HG03159 (cell line): ENCODE measurements at regions not wholly inside any gene's neighbourhood (a gene's known extent, or its start where the extent isn't known, plus 50 kb on each side); places are given as distances from the start of the nearest gene placed in this dataset.
"Not testable (repeated sequence)": the region's sequence is repeated elsewhere in the genome, so short reads cannot be mapped to it uniquely, and the experiment has no call there.

ENCODE experiments used
- ATAC-seq: cut with Tn5 transposase; IDR thresholded peaks from one replicate; pipeline ENCODE4 v1.9.1; 2021; ENCODE audit warnings: mild to moderate bottlenecking, moderate library complexity; ENCODE audit not compliant: unreplicated experiment

DNA sequence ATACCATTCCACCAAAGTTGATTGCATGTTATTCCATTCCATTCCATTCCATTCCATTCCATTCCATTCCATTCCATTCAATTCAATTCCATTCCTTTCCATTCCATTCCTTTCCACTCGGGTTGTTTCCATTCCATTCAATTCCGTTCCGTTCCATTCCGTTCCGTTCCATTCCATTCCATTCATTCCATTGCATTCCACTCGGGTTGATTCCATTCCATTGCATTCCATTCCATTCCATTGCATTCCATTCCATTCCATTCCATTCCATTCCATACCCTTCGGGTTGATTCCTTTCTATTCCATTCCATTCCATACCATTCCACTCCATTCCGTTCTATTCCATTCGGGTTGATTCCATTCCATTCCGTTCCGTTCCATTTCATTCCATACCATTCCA is 166.9 kb downstream of the CWH43 start:
- ATAC-seq = peak; percentile 27

DNA sequence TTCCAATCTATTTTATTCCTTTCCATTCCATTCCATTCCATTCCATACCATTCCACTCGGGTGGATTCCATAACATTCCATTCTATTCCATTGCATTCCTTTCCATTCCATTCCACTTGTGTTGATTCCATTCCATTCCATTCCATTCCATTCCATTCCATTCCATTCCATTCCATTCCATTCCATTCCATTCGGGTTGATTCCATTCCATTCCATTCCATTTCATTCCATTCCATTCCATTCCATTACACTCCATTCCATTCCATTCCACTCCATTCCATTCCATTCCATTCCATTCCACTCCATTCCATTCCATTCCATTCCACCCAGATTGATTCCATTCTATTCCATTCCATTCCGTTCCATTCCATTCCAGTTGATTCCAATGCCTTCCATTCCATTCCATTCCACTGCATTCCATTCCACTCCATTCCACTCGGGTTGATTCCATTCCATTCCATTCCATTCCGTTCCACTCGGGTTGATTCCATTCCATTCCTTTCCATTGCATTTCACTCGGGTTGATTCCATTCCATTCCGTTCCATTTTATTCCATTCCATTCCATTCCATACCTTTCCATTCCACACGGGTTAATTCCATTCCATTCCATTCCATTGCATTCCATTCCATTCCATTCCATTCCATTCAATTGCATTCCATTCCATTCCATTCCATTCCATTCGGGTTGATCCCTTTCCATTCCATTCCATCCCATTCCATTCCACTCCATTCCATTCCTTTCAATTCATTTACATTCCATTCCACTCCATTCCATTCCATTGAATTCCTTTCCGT is 168.4 kb downstream of the CWH43 start:
- ATAC-seq = peak; percentile 70

DNA sequence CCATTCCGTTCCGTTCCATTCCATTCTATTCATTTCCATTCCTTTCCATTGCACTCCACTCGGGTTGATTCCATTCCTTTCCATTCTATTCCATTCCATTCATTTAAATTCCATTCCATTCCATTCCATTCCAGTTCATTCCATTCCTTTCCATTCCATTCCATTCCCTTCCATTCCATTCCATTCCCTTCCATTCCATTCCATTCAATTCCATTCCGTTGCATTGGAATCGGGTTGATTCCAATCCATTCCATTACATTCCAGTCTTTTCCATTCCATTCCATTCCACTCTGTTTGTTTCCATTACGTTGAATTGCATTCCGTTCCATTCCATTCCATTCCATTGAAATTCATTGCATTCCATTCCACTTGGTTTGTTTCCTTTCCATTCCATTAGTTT is 169.2 kb downstream of the CWH43 start:
- not testable (repeated sequence) for ATAC-seq

DNA sequence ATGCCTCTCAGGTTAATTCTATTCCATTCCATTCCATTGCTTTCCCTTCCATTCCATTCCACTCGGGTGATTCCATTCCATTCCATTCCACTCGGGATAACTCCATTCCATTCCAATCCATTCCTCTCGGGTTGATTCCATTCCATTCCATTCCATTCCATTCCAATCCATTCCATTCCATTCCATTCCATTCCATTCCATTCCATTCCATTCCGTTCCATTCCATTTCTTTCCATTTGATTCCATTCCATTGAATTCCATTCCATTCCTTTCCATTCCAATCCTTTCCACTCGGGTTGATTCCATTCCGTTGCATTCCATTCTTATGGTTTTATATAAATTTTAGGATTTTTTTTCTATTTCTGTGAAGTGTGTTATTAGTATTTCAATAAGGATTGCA is 170.2 kb downstream of the CWH43 start:
- not testable (repeated sequence) for ATAC-seq

DNA sequence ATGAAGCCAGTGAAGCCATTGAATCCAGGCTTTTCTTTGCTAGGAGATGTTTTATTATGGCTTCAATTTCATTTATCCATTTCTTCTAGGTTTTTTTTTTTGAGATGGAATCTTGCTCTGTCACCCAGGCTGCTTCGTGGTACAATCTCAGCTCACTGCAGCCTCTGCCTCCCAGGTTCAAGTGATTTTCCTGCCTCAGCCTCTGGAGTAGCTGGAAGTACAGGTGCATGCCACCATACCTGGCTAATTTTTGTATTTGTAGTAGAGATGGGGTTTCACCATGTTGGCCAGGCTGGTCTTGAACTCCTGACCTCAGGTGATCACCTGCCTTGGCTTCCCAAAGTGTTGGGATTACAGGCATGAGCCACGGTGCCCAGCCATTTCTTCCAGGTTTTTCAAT is 171.6 kb downstream of the CWH43 start:
- not testable (repeated sequence) for ATAC-seq

DNA sequence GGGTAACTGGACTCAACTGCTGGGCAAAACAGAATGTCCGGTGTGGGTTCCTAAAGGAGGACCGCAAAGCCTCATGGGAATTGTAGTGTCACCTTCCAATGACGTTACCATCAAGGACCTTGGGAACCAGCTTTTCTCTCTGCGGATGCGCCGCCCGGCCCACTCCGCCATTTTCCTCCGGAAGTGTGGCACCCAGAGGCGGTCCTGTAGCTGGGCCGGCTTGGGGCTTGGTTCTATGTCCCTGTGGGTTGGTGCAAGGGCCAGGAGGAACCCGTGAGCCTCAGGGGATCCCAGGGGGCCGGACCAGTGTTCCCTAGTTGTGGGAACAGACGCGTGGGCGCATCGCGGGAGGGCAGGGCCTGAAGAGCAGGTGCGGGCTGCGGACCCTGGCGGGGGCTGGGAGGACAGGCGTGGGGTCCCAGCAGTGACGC is 175.1 kb downstream of the CWH43 start:
- ATAC-seq = not testable (repeated sequence)

DNA sequence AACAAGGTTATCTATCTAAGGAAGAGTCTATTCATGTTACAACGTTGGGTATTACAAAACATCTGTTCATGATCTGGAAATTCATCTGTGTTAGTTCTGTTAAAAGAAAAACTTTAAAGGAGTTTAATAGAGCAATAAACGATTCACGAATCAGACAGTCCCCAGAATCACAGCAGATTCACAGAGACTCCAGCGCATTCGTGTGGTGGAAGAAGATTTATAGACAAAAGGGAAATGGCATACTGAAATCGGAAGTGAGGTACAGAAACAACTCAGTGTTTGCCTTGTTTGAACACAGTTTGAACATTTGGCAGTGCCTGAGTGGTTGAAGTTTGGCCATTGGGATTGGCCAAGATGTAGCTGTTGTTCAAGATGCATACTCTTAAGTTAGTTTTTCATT is 178.8 kb downstream of the CWH43 start:
- ATAC-seq = not testable (repeated sequence)

DNA sequence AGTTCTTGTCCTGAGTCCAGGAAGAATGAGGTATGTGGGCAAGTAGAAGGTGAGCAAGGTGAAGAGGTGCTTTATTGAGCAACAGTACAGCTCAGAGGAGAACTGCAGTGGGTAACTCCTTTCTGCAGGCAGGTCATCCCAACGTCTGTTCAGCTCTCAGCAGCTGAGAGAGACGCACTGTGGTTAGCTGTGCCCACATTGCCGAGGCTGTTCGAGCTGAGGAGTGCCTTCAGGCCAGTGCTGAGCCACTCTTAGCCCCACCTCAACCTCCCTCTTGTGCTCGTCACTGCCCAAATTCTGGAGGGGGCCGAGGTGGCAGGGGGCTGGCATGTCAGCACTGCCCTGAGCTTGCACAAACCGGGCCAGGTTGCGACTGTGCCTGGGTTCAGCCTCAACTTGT is 191.8 kb downstream of the CWH43 start:
- ATAC-seq = not testable (repeated sequence)

DNA sequence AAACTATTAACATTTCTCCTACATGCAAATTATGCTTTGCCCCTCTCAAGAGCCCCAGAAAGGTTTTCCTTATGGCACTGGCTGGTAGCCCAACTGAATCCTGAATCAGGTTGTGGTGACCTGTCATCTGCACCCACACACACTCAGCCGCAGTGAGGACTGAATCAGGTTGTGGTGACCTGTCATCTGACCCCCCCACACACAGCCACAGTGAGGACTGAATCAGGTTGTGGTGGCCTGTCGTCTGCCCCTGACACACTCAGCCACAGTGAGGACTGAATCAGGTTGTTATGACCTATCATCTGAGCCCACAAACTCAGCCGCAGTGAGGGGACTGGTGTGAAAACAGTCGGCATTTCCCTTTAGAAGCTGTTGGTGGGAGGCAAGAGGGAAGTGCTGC is 195.0 kb downstream of the CWH43 start:
- not testable (repeated sequence) for ATAC-seq

DNA sequence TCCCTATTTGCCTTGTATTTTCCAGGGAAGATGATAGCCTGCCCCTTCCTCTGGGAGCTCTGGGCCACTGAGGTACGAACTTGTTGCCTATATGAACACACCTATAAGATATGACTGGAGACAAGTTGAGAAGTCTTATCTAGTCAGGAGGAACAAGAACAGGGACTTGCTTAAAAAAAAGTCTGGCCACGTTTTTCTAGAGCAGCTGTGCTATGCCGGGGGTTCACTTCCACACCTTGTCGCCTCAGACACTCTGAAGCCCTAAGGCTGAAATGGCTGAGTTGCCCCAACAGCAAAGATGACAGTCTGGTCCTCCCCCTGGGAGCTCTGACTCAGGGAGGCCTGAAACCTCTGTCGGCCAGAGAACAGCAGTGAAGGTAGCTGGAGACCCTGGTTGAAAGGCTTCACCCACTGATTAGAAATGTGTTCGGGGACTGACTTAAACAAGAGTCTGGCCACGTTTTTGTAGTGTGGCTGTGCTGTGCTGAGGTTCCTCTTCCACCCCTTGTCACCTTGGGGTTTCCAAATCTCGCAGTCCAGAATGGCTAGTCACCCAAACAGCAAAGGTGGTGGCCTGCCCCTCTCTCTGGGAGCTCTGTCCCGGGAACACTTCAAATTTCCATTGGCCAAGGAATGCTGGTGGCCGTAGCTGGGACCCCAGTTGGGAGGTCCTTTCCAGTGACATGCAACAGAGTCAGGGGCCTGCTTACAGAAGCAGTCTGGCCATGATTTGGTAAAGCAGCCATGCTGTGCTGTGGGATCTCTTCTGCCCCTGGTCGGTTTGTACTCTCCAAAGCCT is 225.5 kb downstream of the CWH43 start:
- not testable (repeated sequence) for ATAC-seq

DNA sequence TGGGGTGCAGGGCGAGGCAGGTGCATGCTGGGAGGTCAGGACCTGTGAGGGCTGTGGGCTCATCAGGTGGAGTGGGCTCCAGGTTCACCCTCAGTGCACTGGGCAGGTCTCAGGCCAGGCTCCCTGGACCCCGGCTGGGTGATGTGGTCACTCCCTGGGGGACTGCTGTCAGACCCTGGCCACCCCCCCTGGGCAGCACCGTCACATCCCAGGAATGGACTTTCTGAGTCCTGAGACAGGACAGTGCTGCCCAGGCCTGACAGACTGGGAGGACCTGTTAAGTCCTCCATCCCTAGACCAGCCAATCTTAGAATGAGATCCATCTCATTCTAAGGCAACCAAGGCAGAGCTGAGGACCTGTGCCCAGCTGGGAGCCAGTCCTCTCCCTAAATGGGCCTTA is 227.2 kb downstream of the CWH43 start:
- not testable (repeated sequence) for ATAC-seq

DNA sequence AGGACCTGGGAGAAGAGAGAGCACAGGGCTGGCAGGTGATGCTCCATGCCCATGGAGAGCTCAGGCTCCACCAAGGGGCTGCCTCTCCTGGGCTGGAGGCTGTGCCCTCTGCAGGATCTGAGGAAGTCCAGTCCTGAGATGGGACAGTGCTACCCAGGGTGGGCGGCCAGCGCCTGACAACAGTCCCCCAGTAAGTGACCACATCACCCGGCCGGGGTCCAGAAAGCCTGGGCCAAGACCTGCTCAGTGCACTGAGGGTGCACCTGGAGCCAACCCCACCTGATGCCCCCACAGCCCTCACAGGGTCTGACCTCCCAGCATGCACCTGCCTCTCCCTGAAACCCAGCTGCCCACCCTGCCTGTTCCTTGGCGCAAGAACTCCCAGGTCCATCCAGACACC is 227.7 kb downstream of the CWH43 start:
- ATAC-seq = not testable (repeated sequence)

DNA sequence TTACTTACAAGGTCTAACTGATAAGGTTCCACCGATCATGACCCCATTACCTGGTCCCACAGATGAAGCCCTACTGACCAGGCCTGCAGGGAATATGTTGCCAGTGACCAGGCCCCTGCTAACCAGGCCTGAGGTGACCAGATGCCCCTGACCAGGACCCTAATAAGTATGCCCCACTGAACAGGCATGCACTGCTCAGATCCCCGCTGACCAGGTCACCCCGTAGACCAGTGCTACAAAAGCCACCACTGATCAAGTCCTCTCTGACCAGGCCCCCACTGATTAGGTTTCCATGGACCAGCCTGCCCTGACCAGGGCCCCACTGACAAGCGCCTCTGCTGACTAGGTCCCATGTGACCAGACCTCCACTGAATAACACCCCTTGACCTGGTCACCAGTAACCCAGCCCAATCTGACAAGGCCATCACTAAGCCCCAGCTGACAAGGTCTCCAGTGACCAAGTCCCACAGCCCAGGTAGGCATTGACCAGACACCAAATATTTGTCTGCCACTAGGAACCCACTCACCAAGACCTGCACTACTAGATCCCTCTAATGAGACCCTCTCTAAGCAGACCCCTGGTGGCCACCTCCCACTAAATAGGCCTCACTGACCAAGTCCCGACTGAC is 228.5 kb downstream of the CWH43 start:
- ATAC-seq = not testable (repeated sequence)

DNA sequence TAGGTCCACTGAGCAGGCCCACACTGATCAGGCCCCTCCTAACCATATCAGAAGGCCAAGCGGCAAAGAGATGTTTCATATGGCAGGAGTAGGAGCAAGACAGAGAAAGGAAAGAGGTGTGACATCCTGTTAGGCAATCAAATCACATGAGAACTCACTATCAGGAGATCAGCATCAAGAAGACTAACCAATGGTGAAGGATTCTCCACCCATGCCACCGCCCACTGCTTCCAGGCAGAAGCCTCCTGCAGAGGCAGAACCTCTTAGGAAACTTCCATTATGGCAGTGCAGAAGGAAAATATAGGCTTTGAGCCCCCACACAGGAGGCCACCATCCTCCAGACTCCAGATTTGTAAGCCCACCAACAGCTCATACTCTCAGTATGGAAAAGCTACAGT is 229.0 kb downstream of the CWH43 start:
- ATAC-seq = not testable (repeated sequence)

DNA sequence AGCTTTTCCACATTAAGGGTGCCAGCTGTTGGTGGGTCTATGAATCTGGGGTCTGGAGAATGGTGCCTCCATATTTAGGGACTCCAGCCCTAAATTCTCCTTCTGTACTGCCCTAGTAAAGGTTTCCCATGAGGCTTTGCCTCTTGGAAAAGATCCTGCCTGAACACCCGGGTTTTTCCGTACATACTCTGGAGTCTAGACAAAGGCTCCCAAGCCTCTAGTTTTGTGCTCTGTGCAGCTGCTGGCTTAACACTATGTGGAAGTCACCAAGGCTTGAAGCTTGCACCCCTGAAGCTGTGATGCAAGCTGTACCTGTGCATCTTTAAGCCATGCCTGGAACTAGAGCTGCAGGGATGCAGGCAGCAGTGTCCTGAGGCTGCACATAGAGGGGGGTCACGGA is 230.5 kb downstream of the CWH43 start:
- ATAC-seq = not testable (repeated sequence)

DNA sequence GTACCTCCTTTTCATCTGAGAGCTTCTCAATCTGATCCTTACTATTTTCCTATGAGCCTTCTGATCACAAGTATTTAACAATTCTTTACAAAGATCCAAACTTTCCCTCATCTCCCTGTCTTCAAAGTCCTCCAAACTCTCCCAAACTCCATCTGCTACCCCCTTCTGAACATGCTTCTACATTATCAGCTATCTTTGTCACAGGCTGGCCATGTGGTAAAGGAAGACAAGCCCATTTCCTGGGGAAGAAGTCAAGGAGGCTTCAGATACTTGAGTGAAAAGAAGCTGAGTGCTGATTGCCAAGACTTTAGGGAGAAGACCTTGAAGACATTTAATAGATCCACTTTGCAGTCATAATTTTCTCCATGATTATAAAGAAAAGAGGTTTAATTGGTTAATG is 231.4 kb downstream of the CWH43 start:
- no peak for ATAC-seq

DNA sequence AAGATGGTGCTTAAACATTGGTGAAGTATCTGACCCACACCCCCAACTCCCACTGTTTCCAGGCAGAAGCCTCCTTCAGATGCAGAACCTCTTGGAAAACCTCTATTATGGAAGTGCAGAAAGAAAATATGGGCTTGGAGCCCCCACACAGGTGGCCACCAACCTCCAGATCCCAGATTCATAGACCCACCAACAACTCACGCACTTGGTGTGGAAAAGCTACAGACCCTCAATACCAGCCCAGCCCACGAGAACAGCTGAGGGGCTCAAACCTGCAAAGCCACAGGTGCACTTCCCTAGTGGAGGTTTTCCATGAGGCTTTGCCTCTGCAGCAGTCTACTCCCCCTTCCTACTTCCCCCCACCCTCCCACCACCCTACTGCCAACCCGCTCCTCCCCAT is 232.0 kb downstream of the CWH43 start:
- not testable (repeated sequence) for ATAC-seq

DNA sequence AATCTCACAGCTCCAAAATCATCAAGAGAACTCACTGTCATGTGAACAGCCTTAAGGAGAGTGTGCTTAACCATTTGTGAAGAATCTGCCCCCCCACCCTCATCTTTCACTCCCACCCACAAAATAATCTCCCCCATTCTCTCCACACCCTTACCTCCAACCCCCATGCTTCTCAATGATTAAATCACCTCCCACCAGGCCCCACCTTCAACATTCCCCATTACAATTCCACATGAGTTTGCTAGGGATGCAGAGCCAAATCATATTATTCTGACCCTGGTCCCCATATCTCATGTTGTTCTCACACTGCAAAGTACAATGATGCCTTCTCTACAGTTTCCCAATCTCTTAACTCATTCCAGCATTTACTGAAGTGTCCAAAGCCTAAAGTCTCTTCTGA is 232.9 kb downstream of the CWH43 start:
- ATAC-seq = not testable (repeated sequence)

DNA sequence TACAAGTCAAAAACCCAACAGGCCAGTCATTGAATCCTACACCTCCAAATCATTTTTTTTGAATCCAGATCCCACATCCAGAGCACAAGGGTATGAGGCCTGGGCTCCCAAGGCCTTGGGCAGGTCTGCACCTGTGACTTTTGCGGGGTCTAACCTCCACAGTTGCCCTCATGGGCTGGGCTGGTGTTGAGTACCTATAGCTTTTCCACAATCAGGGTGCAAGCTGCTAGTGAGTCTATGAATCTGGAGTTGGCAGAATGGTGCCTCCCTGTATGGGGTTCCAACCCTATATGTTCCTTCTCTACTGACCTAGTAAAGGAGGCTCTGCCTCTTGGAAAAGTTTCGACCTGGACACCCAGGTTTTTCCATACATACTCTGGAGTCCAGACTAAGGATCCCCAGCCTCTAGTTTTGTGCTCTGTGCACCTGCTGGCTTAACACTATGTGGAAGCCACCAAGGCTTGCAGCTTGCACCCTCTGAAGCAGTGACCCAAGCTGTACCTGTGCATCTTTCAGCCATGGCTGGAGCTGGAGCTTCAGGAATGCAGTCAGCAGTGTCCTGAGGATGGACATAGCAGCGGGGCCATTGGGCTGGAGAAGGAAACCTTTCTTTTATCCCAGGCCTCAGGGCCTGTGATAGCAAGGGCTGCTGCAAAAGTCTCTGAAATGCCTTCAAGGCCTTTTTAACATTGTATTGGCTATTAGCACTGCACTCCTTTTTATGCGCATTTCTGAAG is 233.6 kb downstream of the CWH43 start:
- ATAC-seq = not testable (repeated sequence)

DNA sequence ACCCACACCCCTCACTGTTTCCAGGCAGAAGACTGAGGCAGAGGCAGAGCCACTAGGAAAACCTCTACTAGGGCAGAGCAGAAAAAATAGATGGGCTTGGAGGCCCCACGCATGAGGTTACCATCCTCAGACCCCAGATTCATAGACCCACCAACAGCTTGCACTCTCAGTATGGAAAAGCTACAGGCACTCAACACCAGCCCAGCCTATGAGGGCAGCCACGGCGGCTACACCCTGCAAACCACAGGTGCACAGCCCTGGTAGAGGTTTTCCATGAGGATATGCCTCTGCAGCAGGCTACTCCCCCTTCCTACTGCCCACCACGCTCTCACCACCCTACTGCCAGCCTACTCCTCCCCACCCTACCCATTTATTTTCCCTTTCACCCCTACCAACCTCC is 235.1 kb downstream of the CWH43 start:
- no peak for ATAC-seq

DNA sequence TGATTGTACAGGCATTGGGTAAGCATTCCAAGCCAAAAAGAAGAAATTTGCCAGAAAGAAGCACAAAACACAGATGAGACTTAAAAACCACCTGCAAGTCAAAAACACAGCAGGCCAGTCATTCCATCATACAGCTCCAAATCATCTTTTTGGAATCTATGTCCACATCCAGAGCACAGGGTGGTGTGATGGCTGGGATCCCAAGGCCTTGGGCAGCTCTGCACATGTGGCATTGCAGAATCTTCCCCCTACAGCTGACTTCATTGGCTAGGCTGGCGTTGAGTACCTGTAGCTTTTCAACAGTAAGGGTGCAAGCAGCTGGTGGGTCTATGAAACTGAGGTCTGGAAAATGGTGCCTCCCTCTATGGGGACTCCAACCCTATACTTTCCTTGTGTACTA is 236.7 kb downstream of the CWH43 start:
- ATAC-seq = not testable (repeated sequence)
